Mucosa of stomach (tissue), 1 donor: ENCODE measurements at regions not wholly inside any gene's neighbourhood (a gene's known extent, or its start where the extent isn't known, plus 50 kb on each side); places are given as distances from the start of the nearest gene placed in this dataset.

Experiments
- H3K27me3 ChIP-seq: one replicate; pipeline ENCODE4 v1.7.0; 2013; ENCODE audit warnings: mild to moderate bottlenecking, low read length; ENCODE audit not compliant: control insufficient read depth, insufficient read depth
- H3K36me3 ChIP-seq: one replicate; pipeline ENCODE4 v1.7.0; 2013; ENCODE audit warnings: low read length; ENCODE audit not compliant: control insufficient read depth, insufficient read depth
- H3K4me1 ChIP-seq: one replicate; pipeline ENCODE4 v1.7.0; 2013; ENCODE audit warnings: mild to moderate bottlenecking, low read length; ENCODE audit not compliant: control insufficient read depth, insufficient read depth
- H3K4me3 ChIP-seq: one replicate; pipeline ENCODE4 v1.7.0; 2013; ENCODE audit warnings: low read length
- H3K9ac ChIP-seq: one replicate; pipeline ENCODE4 v1.7.0; 2013; ENCODE audit warnings: mild to moderate bottlenecking, low read length, moderate library complexity
- H3K9me3 ChIP-seq: one replicate; pipeline ENCODE4 v1.7.0; 2013; ENCODE audit warnings: mild to moderate bottlenecking, low read length, moderate library complexity; ENCODE audit not compliant: control insufficient read depth
- donor health status: Pancreatic carcinoma.

- H3K36me3 ChIP-seq, result no peaks in the 10 kb centered on the region
- H3K9ac ChIP-seq, result no peak overlapping the region
- no peaks in the 10 kb centered on the region for H3K9me3 ChIP-seq
- no peak overlapping the region for H3K4me3 ChIP-seq
- H3K27me3 ChIP-seq, result no peaks in the 10 kb centered on the region
- no peaks in the 10 kb centered on the region for H3K4me1 ChIP-seq
Measured at GRCh38 chr19:28530406-28531035, 682.4 kb downstream of the UQCRFS1 start.

DNA sequence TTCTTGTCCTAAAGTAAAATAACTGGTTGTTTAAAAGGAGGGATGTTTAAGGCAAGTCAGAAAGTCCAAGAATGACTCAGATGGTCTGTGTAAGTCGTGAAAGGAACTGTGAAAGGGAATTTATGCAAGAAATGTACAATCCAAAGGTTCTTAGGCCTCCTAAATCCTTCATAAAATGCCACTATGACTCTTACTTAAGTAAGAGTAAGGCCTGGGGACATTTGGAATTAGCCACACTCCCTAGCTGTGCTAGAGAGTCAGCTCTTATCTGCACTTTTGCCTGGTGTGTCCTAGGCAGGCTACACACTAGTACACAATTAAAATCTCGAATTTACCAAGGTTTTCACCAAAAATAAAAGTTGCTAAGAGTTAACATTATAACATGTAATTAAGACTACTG, 686.9 kb downstream of the UQCRFS1 start:
- Histone ChIP-seq H3K36me3 (no peaks in the 10 kb centered on the region), H3K27me3 (no peaks in the 10 kb centered on the region), H3K4me1 (no peaks in the 10 kb centered on the region), H3K4me3 (no peak overlapping the region), H3K9ac (no peak overlapping the region), H3K9me3 (no peaks in the 10 kb centered on the region)

DNA sequence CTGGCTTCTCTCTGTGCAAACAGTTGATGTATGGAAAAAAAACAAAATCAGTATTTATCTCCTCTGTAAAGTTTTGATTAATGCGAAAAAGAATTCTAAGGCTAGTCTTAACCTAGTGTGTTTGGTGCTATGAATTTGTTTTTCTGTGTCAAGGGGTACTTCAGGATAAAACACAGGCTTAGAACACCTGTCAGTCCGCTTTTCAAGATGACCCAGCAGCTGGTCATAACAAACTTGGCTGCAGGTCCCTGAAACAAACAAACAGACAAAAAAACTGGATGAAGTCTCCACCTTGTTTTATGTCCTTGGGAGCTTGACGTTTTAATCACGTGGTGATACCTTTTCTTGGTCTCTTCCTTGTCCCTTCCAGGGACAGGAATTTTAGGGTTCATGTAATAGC, 689.3 kb downstream of the UQCRFS1 start:
- no peaks in the 10 kb centered on the region for H3K4me1 ChIP-seq
- H3K27me3 ChIP-seq, result no peaks in the 10 kb centered on the region
- no peaks in the 10 kb centered on the region for H3K9me3 ChIP-seq
- no peak overlapping the region for H3K9ac ChIP-seq
- no peaks in the 10 kb centered on the region for H3K36me3 ChIP-seq
- H3K4me3 ChIP-seq, result no peak overlapping the region

- H3K4me3 ChIP-seq, result no peak overlapping the region
- H3K9ac ChIP-seq, result no peak overlapping the region
- H3K36me3 ChIP-seq, result no peaks in the 10 kb centered on the region
- no peaks in the 10 kb centered on the region for H3K4me1 ChIP-seq
- no peaks in the 10 kb centered on the region for H3K9me3 ChIP-seq
- no peaks in the 10 kb centered on the region for H3K27me3 ChIP-seq
Measured at GRCh38 chr19:28522545-28522922, 690.4 kb downstream of the UQCRFS1 start.

GRCh38 chr19:28521614-28522544, 691.1 kb downstream of the UQCRFS1 start:
- Histone ChIP-seq H3K9ac (no peak overlapping the region), H3K27me3 (no peaks in the 10 kb centered on the region), H3K4me1 (no peaks in the 10 kb centered on the region), H3K4me3 (no peak overlapping the region), H3K9me3 (no peaks in the 10 kb centered on the region), H3K36me3 (no peaks in the 10 kb centered on the region)

GRCh38 chr19:28520998-28521568, 691.9 kb downstream of the UQCRFS1 start:
- Histone ChIP-seq H3K9ac (no peak overlapping the region), H3K9me3 (no peaks in the 10 kb centered on the region), H3K4me3 (no peak overlapping the region), H3K36me3 (no peaks in the 10 kb centered on the region), H3K4me1 (no peaks in the 10 kb centered on the region), H3K27me3 (no peaks in the 10 kb centered on the region)

- Histone ChIP-seq H3K9me3 (no peaks in the 10 kb centered on the region), H3K36me3 (no peaks in the 10 kb centered on the region), H3K4me1 (no peaks in the 10 kb centered on the region), H3K4me3 (no peak overlapping the region), H3K9ac (no peak overlapping the region), H3K27me3 (no peaks in the 10 kb centered on the region)
Measured at GRCh38 chr19:28519952-28520861, 692.7 kb downstream of the UQCRFS1 start.

DNA sequence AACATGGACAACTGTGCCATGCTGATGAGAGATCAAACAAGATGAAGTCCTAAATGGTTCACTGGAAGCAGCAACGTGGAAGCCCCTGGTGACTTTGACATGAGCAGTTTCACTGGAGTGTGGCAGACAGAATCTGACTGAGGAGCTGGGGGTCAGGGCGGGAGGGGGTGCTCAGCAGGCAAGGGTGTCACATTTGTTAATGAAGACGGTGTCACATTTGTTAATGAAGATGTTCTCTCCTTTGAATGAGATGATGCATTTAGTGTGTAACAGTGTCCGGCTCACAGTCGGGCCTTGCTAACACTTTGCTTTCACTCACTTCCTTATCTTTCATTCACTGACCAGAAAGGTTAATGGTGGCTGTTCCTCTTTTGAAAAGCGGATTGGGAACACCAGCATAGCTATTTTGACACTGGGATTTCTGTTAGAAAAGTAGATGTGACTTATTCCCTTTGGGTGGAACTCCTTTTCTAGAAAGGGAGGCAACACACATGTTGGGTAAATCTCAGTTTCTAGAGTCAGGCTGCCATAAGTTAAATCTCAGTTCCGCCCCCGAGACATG, 693.7 kb downstream of the UQCRFS1 start:
- Histone ChIP-seq H3K27me3 (no peaks in the 10 kb centered on the region), H3K4me1 (no peaks in the 10 kb centered on the region), H3K36me3 (no peaks in the 10 kb centered on the region), H3K9ac (no peak overlapping the region), H3K4me3 (no peak overlapping the region), H3K9me3 (no peaks in the 10 kb centered on the region)

DNA sequence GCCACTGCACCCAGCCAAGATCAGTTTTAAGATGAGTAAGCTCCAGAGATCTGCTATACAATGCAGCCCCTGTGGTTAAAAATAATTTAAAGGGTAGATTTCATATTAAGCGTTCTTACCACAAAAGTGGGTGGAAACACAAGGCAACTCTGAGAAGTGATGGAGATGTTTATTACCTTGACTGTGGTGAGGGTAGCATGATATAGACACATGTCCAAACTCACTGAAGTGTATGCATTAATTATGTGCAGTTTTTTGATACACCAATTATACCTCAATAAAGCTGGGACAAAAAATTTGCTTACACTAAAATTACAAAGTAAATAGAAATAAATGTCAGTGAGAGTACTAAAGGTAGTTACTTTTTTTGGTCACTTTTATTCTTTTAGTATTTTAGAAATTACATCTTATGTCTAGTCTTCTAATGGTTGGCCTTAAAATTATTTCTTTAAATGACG, 696.5 kb downstream of the UQCRFS1 start:
- H3K9ac ChIP-seq, result no peak overlapping the region
- no peak overlapping the region for H3K4me3 ChIP-seq

GRCh38 chr19:28514166-28514565, 698.8 kb downstream of the UQCRFS1 start:
- Histone ChIP-seq H3K4me3 (no peak overlapping the region), H3K9ac (no peak overlapping the region), H3K27me3 (no peaks in the 10 kb centered on the region), H3K36me3 (no peaks in the 10 kb centered on the region), H3K9me3 (no peaks in the 10 kb centered on the region), H3K4me1 (no peaks in the 10 kb centered on the region)

More for the DNA sequence above, 696.5 kb downstream of the UQCRFS1 start:
- H3K36me3 ChIP-seq, result no peaks in the 10 kb centered on the region
- H3K4me1 ChIP-seq, result no peaks in the 10 kb centered on the region
- no peaks in the 10 kb centered on the region for H3K9me3 ChIP-seq
- no peaks in the 10 kb centered on the region for H3K27me3 ChIP-seq

DNA sequence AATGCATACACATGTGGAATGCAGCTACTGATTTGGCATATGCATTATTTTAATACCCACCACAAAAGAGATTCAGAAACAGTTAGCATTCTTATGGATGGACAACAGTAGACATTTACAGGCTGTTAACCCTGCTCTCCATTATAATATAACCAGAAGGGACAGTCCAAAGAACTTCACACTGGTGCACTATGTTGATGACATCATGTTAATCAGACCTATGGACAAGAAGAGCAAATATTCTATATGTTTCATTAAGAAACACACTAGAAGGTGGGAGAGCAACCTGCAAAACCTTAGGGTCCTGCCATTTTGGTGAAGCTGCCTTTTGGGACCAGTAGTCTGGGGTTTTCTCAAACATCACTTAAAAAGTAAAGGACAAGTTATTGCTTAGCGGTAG, 701.3 kb downstream of the UQCRFS1 start:
- no peaks in the 10 kb centered on the region for H3K4me1 ChIP-seq

More for the DNA sequence above, 701.3 kb downstream of the UQCRFS1 start:
- H3K27me3 ChIP-seq, result no peaks in the 10 kb centered on the region
- no peak overlapping the region for H3K9ac ChIP-seq
- H3K4me3 ChIP-seq, result no peak overlapping the region
- H3K36me3 ChIP-seq, result no peaks in the 10 kb centered on the region
- no peaks in the 10 kb centered on the region for H3K9me3 ChIP-seq
